ENCODE measurements at regions not wholly inside any gene's neighbourhood (a gene's known extent, or its start where the extent isn't known, plus 50 kb on each side); places are given as distances from the start of the nearest gene placed in this dataset.
A peak's percentile ranks its signal among the peaks of the same experiment; 100 is the strongest.

GRCh38 chr1:192238421-192238820 is 78.4 kb upstream of the RGS21 start:
- DNase-seq: no peak

- DNase-seq: peak; percentile 9
Measured at GRCh38 chr1:192243721-192244120, 73.1 kb upstream of the RGS21 start.

GRCh38 chr1:192251735-192252134 is 65.1 kb upstream of the RGS21 start:
- no peak for DNase-seq

- no peak for DNase-seq
Measured at GRCh38 chr1:192252776-192253175, 64.0 kb upstream of the RGS21 start.

GRCh38 chr1:192256674-192257334 is 60.0 kb upstream of the RGS21 start:
- DNase-seq: no peak

GRCh38 chr1:192260076-192260475 is 56.7 kb upstream of the RGS21 start:
- no peak for DNase-seq

- no peak for DNase-seq
Measured at GRCh38 chr1:192261476-192261875, 55.3 kb upstream of the RGS21 start.

GRCh38 chr1:192263436-192263835 is 53.4 kb upstream of the RGS21 start:
- peak; percentile 67 for DNase-seq

GRCh38 chr1:192265516-192266173 is 51.1 kb upstream of the RGS21 start:
- DNase-seq: no peak

GRCh38 chr1:192266645-192267044 is 50.1 kb upstream of the RGS21 start:
- DNase-seq: no peak
